Trophoblast cell (in vitro differentiated cells and primary cell): ENCODE measurements at regions not wholly inside any gene's neighbourhood (a gene's known extent, or its start where the extent isn't known, plus 50 kb on each side); places are given as distances from the start of the nearest gene placed in this dataset.

ENCODE experiments used
- DNase-seq, 2 donors: peaks; one replicate each; pipeline ENCODE4 v3.0.0-alpha.2; 2016
- H2AFZ ChIP-seq: 2 replicates; pipeline ENCODE4 v1.6.1; 2013; ENCODE audit warnings: low read length, moderate library complexity, mild to moderate bottlenecking; ENCODE audit not compliant: insufficient read depth, poor library complexity
- H2AK5ac ChIP-seq: 2 replicates; pipeline ENCODE4 v1.6.1; 2013; ENCODE audit warnings: mild to moderate bottlenecking, low read length
- H2BK120ac ChIP-seq: 2 replicates; pipeline ENCODE4 v1.6.1; 2013; ENCODE audit warnings: low read length, mild to moderate bottlenecking, moderate library complexity; ENCODE audit not compliant: insufficient read depth, poor library complexity
- H2BK12ac ChIP-seq: 2 replicates; pipeline ENCODE4 v1.6.1; 2013; ENCODE audit warnings: mild to moderate bottlenecking, low read length, moderate library complexity
- H2BK5ac ChIP-seq: 2 replicates; pipeline ENCODE4 v1.6.1; 2013; ENCODE audit warnings: low read length, low read depth, moderate library complexity, mild to moderate bottlenecking; ENCODE audit not compliant: poor library complexity
- H3K14ac ChIP-seq: 2 replicates; pipeline ENCODE4 v1.6.1; 2013; ENCODE audit warnings: mild to moderate bottlenecking, low read length
- H3K18ac ChIP-seq: 2 replicates; pipeline ENCODE4 v1.6.1; 2013; ENCODE audit warnings: mild to moderate bottlenecking, low read length
- H3K23ac ChIP-seq: 2 replicates; pipeline ENCODE4 v1.6.1; 2013; ENCODE audit warnings: low read length
- H3K27ac ChIP-seq: 2 replicates; pipeline ENCODE4 v1.5.1; 2013; ENCODE audit warnings: low read depth, mild to moderate bottlenecking, inconsistent platforms, low read length, moderate library complexity
- H3K27me3 ChIP-seq: 2 replicates; pipeline ENCODE4 v1.6.1; 2013; ENCODE audit warnings: inconsistent platforms, mild to moderate bottlenecking, low read length, moderate library complexity; ENCODE audit not compliant: insufficient read depth
- H3K36me3 ChIP-seq, 2 experiments: 1 replicate in 1 of 2; 2 replicates in 1 of 2; pipeline ENCODE4 v1.6.1; 2013; ENCODE audit warnings: low read length in 2 of 2, mild to moderate bottlenecking in 2 of 2, moderate library complexity in 1 of 2; ENCODE audit not compliant: insufficient read depth in 2 of 2, control insufficient read depth in 1 of 2
- H3K4ac ChIP-seq: 2 replicates; pipeline ENCODE4 v1.6.1; 2013; ENCODE audit warnings: low read depth, mild to moderate bottlenecking, low read length, moderate library complexity
- H3K4me1 ChIP-seq, 2 experiments: 1 replicate in 1 of 2; 2 replicates in 1 of 2; pipeline ENCODE4 v1.6.1; 2013; ENCODE audit warnings: low read length in 2 of 2, mild to moderate bottlenecking in 2 of 2, moderate library complexity in 1 of 2; ENCODE audit not compliant: insufficient read depth in 2 of 2, control insufficient read depth in 1 of 2
- H3K4me2 ChIP-seq: 2 replicates; pipeline ENCODE4 v1.6.1; 2013; ENCODE audit warnings: inconsistent platforms, mild to moderate bottlenecking, low read length, moderate library complexity
- H3K4me3 ChIP-seq: 2 replicates; pipeline ENCODE4 v1.5.1; 2013; ENCODE audit warnings: mild to moderate bottlenecking, low read depth, low read length, inconsistent platforms
- H3K79me1 ChIP-seq: one replicate; pipeline ENCODE4 v1.6.1; 2013; ENCODE audit warnings: low read length
- H3K79me2 ChIP-seq: 2 replicates; pipeline ENCODE4 v1.6.1; 2013; ENCODE audit warnings: low read length, mild to moderate bottlenecking; ENCODE audit not compliant: control insufficient read depth, insufficient read depth, poor library complexity
- H3K9ac ChIP-seq: 2 replicates; pipeline ENCODE4 v1.6.1; 2013; ENCODE audit warnings: mild to moderate bottlenecking, low read length
- H3K9me3 ChIP-seq: 2 replicates; pipeline ENCODE4 v1.6.1; 2013; ENCODE audit warnings: low read depth, mild to moderate bottlenecking, control low read depth, inconsistent platforms, low read length; ENCODE audit not compliant: insufficient read depth
- H4K12ac ChIP-seq: 2 replicates; pipeline ENCODE4 v1.6.1; 2013; ENCODE audit warnings: low read depth, mild to moderate bottlenecking, low read length, moderate library complexity
- H4K8ac ChIP-seq: 2 replicates; pipeline ENCODE4 v1.6.1; 2013; ENCODE audit warnings: low read depth, mild to moderate bottlenecking, low read length, moderate library complexity
- H4K91ac ChIP-seq: one replicate; pipeline ENCODE4 v1.6.1; 2013; ENCODE audit warnings: low read depth, mild to moderate bottlenecking, low read length, moderate library complexity
- WGBS: extraction: QIAGEN DNeasy Blood & Tissue Kit; methylation state at CpG from one replicate; pipeline ENCODE4 v1.1.7; 2013; ENCODE audit warnings: missing lambda C conversion rate; ENCODE audit not compliant: insufficient read length, insufficient coverage; ENCODE audit errors: extremely low coverage; 5-methylcytosine and 5-hydroxymethylcytosine counted together

- no peak overlapping the region for H2BK120ac ChIP-seq
- H3K27me3 ChIP-seq: no peaks in the 10 kb centered on the region
- no peaks in the 10 kb centered on the region for H3K36me3 ChIP-seq
- no peak overlapping the region for H3K27ac ChIP-seq
- H2BK5ac ChIP-seq: no peak overlapping the region
- H3K79me1 ChIP-seq: no peaks in the 10 kb centered on the region
- no peak overlapping the region for H3K4ac ChIP-seq
- no peak overlapping the region for H3K4me2 ChIP-seq
- H2BK12ac ChIP-seq: no peak overlapping the region
- H3K9ac ChIP-seq: no peak overlapping the region
- H4K91ac ChIP-seq: no peak overlapping the region
- H3K9me3 ChIP-seq: peaks cover 6% of the 10 kb centered on the region
- H4K8ac ChIP-seq: no peak overlapping the region
- H2AK5ac ChIP-seq: no peak overlapping the region
- no peak overlapping the region for H3K23ac ChIP-seq
- no peak overlapping the region for H2AFZ ChIP-seq
- H4K12ac ChIP-seq: no peak overlapping the region
- no peak overlapping the region for H3K18ac ChIP-seq
- H3K14ac ChIP-seq: no peak overlapping the region
- no peaks in the 10 kb centered on the region for H3K4me1 ChIP-seq
- DNase-seq: peak in 1 of 2 donors; percentile 17
- no peak overlapping the region for H3K4me3 ChIP-seq
- no peaks in the 10 kb centered on the region for H3K79me2 ChIP-seq
Measured at GRCh38 chr3:175914785-175915184, 1055.7 kb downstream of the NAALADL2 start.

- WGBS: no CpG with 5 or more reads among the region's 3 CpGs
- Histone ChIP-seq H2BK120ac (no peak overlapping the region), H3K79me2 (no peaks in the 10 kb centered on the region), H3K4me1 (no peaks in the 10 kb centered on the region), H3K14ac (no peak overlapping the region), H3K36me3 (no peaks in the 10 kb centered on the region), H3K18ac (no peak overlapping the region), H2AFZ (no peak overlapping the region), H3K23ac (no peak overlapping the region), H4K91ac (no peak overlapping the region), H3K4me3 (no peak overlapping the region), H4K12ac (no peak overlapping the region), H3K4ac (no peak overlapping the region), H4K8ac (no peak overlapping the region), H2BK5ac (no peak overlapping the region), H3K9ac (no peak overlapping the region), H3K4me2 (no peak overlapping the region), H3K79me1 (no peaks in the 10 kb centered on the region), H3K9me3 (no peaks in the 10 kb centered on the region), H3K27me3 (no peaks in the 10 kb centered on the region), H2BK12ac (no peak overlapping the region), H2AK5ac (no peak overlapping the region), H3K27ac (no peak overlapping the region)
- DNase-seq: no peak
Measured at GRCh38 chr3:175913286-175913685, 1054.2 kb downstream of the NAALADL2 start.

- Histone ChIP-seq H3K4me2 (no peak overlapping the region), H3K27me3 (no peaks in the 10 kb centered on the region), H3K4me3 (no peak overlapping the region), H3K14ac (no peak overlapping the region), H2BK120ac (no peak overlapping the region), H3K79me2 (no peaks in the 10 kb centered on the region), H4K12ac (no peak overlapping the region), H2BK12ac (no peak overlapping the region), H3K27ac (no peak overlapping the region), H3K18ac (no peak overlapping the region), H3K9me3 (no peaks in the 10 kb centered on the region), H3K4ac (no peak overlapping the region), H2BK5ac (no peak overlapping the region), H3K4me1 (no peaks in the 10 kb centered on the region), H2AFZ (no peak overlapping the region), H3K9ac (no peak overlapping the region), H4K8ac (no peak overlapping the region), H2AK5ac (no peak overlapping the region), H4K91ac (no peak overlapping the region), H3K79me1 (no peaks in the 10 kb centered on the region), H3K36me3 (no peaks in the 10 kb centered on the region), H3K23ac (no peak overlapping the region)
- DNase-seq: no peak
- WGBS: no CpG with 5 or more reads among the region's 1 CpG
Measured at GRCh38 chr3:175911937-175912336, 1052.8 kb downstream of the NAALADL2 start.

GRCh38 chr3:175902226-175902625, 1043.1 kb downstream of the NAALADL2 start:
- Histone ChIP-seq H4K12ac (no peak overlapping the region), H2BK12ac (no peak overlapping the region), H3K4me3 (no peak overlapping the region), H3K18ac (no peak overlapping the region), H4K8ac (no peak overlapping the region), H4K91ac (no peak overlapping the region), H3K4me1 (no peaks in the 10 kb centered on the region), H3K4me2 (no peak overlapping the region), H2BK5ac (no peak overlapping the region), H3K36me3 (no peaks in the 10 kb centered on the region), H3K14ac (no peak overlapping the region), H2AK5ac (no peak overlapping the region), H3K79me1 (no peaks in the 10 kb centered on the region), H3K9me3 (no peaks in the 10 kb centered on the region), H3K79me2 (no peaks in the 10 kb centered on the region), H2BK120ac (no peak overlapping the region), H3K27ac (no peak overlapping the region), H3K9ac (no peak overlapping the region), H3K23ac (no peak overlapping the region), H2AFZ (no peak overlapping the region), H3K27me3 (no peaks in the 10 kb centered on the region), H3K4ac (no peak overlapping the region)
- DNase-seq: no peak
- WGBS: no CpG with 5 or more reads among the region's 1 CpG
